ENCODE measurements at regions not wholly inside any gene's neighbourhood (a gene's known extent, or its start where the extent isn't known, plus 50 kb on each side); places are given as distances from the start of the nearest gene placed in this dataset.

DNA sequence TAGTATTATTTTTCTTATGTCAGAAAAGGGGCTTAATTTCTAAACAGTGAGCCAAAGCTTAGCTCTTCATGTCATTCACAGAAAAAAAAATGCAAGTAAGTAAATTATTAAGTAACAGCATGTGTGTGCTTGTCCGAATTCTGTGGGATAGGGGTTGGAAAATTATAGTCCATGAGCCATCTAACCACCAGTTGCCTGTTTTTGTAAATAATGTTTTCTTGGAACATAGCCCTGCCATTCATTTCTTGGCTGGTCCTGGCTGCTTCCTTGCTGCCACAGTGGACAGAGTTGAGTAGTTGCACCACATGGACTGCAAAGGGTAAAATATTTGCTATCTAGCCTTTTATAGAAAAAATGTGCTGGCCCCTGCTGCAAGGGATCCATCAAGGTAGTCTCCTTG is 513.7 kb upstream of the WWC1 start:
- Histone ChIP-seq H3K27ac (no peak overlapping the region), H3K27me3 (no peaks in the 10 kb centered on the region), H3K4me1 (no peaks in the 10 kb centered on the region), H3K9me3 (no peaks in the 10 kb centered on the region), H3K36me3 (no peaks in the 10 kb centered on the region), H3K4me3 (no peak overlapping the region)
- 18 to 45% methylated on average over 1 of the region's 1 CpG for WGBS, 2 donors
- no peak for FAIRE-seq
- ATAC-seq: no peak
- TF ChIP-seq, protein P1, sequence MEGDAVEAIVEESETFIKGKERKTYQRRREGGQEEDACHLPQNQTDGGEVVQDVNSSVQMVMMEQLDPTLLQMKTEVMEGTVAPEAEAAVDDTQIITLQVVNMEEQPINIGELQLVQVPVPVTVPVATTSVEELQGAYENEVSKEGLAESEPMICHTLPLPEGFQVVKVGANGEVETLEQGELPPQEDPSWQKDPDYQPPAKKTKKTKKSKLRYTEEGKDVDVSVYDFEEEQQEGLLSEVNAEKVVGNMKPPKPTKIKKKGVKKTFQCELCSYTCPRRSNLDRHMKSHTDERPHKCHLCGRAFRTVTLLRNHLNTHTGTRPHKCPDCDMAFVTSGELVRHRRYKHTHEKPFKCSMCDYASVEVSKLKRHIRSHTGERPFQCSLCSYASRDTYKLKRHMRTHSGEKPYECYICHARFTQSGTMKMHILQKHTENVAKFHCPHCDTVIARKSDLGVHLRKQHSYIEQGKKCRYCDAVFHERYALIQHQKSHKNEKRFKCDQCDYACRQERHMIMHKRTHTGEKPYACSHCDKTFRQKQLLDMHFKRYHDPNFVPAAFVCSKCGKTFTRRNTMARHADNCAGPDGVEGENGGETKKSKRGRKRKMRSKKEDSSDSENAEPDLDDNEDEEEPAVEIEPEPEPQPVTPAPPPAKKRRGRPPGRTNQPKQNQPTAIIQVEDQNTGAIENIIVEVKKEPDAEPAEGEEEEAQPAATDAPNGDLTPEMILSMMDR (IDR thresholded peaks at IDR 0.05): no peak
- DNase-seq: no peak
- intact Hi-C loops (cut with DNase I): no loop called here

GRCh38 chr5:167778228-167778627 is 513.2 kb upstream of the WWC1 start:
- H3K36me3 ChIP-seq: no peaks in the 10 kb centered on the region
- TF ChIP-seq, protein P1 (IDR thresholded peaks at IDR 0.05): no peak
- DNase-seq (no peak), FAIRE-seq (no peak), ATAC-seq (no peak)
- H3K27me3 ChIP-seq: no peaks in the 10 kb centered on the region
- 61 to 68% methylated on average over 2 of the region's 2 CpGs for WGBS, 2 donors
- no peak overlapping the region for H3K27ac ChIP-seq
- no peaks in the 10 kb centered on the region for H3K4me1 ChIP-seq
- H3K4me3 ChIP-seq: no peak overlapping the region
- intact Hi-C loops (cut with DNase I): no loop called here
- no peaks in the 10 kb centered on the region for H3K9me3 ChIP-seq

DNA sequence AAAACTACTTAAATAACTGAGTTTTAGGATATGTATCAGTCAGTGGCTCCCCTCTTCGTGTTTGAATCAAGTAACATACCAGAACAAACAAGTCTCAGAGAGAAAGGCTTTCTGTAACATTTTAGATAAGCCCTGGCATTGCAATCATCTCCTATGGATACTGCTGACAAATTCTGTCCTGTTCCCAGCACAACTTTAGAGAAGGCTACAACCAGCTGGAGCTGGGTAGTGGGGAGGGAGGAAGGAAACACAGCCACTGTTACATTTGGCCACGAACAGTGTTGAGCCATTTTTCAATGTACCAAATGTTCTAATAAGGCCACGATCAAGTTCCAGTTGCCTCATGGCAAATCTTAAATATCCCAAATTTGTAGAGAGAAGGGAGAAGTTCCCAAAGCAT is 511.8 kb upstream of the WWC1 start:
- no peaks in the 10 kb centered on the region for H3K36me3 ChIP-seq
- H3K9me3 ChIP-seq: no peaks in the 10 kb centered on the region
- H3K27ac ChIP-seq: no peak overlapping the region
- no peak for DNase-seq
- H3K4me3 ChIP-seq: no peak overlapping the region
- H3K27me3 ChIP-seq: no peaks in the 10 kb centered on the region
- TF ChIP-seq, protein P1 (IDR thresholded peaks at IDR 0.05): no peak
- ATAC-seq: no peak
- no peaks in the 10 kb centered on the region for H3K4me1 ChIP-seq
- FAIRE-seq: no peak
- intact Hi-C loops (cut with DNase I): no loop called here
- 66 to 77% methylated on average over 3 of the region's 3 CpGs for WGBS, 2 donors

DNA sequence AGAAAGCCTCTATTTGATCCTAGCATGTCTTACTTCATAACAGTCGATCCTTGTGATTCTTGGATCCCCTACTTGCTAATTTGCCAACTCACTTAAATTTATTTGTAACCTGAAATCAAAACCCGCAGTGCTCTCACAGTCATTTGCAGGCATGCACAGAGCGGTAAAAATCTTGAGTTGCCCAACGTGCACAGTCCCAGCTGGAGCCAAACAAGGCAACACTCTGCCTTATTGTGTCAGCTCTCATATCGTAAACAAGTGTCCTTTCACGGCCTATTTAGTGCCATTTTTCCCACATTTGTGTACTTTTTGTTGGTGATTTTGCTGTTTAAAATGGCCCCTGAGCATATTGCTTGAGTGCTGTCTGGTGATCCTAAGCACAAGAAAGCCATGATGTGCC is 511.3 kb upstream of the WWC1 start:
- no peaks in the 10 kb centered on the region for H3K27me3 ChIP-seq
- H3K9me3 ChIP-seq: no peaks in the 10 kb centered on the region
- no peaks in the 10 kb centered on the region for H3K36me3 ChIP-seq
- ATAC-seq: no peak
- 76 to 89% methylated on average over 6 of the region's 6 CpGs for WGBS, 2 donors
- no peak for FAIRE-seq
- no peak overlapping the region for H3K4me3 ChIP-seq
- no peak overlapping the region for H3K27ac ChIP-seq
- TF ChIP-seq, protein P1 (IDR thresholded peaks at IDR 0.05): no peak
- intact Hi-C loops (cut with DNase I): no loop called here
- no peak for DNase-seq
- no peaks in the 10 kb centered on the region for H3K4me1 ChIP-seq

GRCh38 chr5:167783145-167783817 is 508.2 kb upstream of the WWC1 start:
- peak in 1 of 4 donors; percentile 44 for ATAC-seq
- intact Hi-C loops (cut with DNase I): no loop called here
- Histone ChIP-seq H3K9me3 (no peaks in the 10 kb centered on the region), H3K36me3 (no peaks in the 10 kb centered on the region), H3K4me3 (no peak overlapping the region), H3K27ac (no peak overlapping the region), H3K4me1 (no peaks in the 10 kb centered on the region), H3K27me3 (no peaks in the 10 kb centered on the region)
- 82 to 86% methylated on average over 9 of the region's 9 CpGs for WGBS, 2 donors
- TF ChIP-seq, protein P1 (IDR thresholded peaks at IDR 0.05): no peak
- no peak for DNase-seq
- no peak for FAIRE-seq

Measured in pancreas (tissue), 10 donors.